Body of pancreas (tissue), 4 donors: ENCODE measurements at regions not wholly inside any gene's neighbourhood (a gene's known extent, or its start where the extent isn't known, plus 50 kb on each side); places are given as distances from the start of the nearest gene placed in this dataset.

Source experiments
- ATAC-seq: fragments of 150-250 bp; one replicate; pipeline ENCODE4 v1.9.1; 2016
- DNase-seq, 4 donors: peaks; one replicate each; pipeline ENCODE4 v3.0.0-alpha.2; 2019
- H3K27ac ChIP-seq, 4 donors: fragments of 200-600 bp; sonication (generic); 1 replicate in 3 of 4; 2 replicates in 1 of 4; pipeline versions ENCODE4 v1.5.1 to v1.6.1; 2016 to 2019; ENCODE audit warnings: mild to moderate bottlenecking in 1 of 4, mixed read lengths in 1 of 4, moderate library complexity in 1 of 4
- H3K27me3 ChIP-seq, 2 donors: fragments of 200-600 bp; sonication (generic); one replicate each; pipeline ENCODE4 v1.6.0; 2016; ENCODE audit warnings: mild to moderate bottlenecking in 1 of 2
- H3K36me3 ChIP-seq, 2 donors: fragments of 200-600 bp; sonication (generic); replicated peaks in 1 of 2; 2 replicates each; pipeline ENCODE4 v1.5.1; 2016; ENCODE audit warnings: low read depth in 2 of 2; ENCODE audit not compliant: insufficient read depth in 1 of 2
- H3K4me1 ChIP-seq: fragments of 200-600 bp; sonication (generic); one replicate; pipeline ENCODE4 v1.6.0; 2016
- H3K4me3 ChIP-seq, 2 donors: fragments of 200-600 bp; sonication (generic); 1 replicate in 1 of 2; 2 replicates in 1 of 2; pipeline ENCODE4 v1.5.1; 2016 to 2019
- H3K9me3 ChIP-seq, 3 donors: fragments of 200-600 bp; sonication (generic); 1 replicate in 2 of 3; 2 replicates in 1 of 3; pipeline ENCODE4 v1.5.1; 2016
- POLR2A ChIP-seq, 3 donors: fragments of 450-650 bp; IDR thresholded peaks; one replicate each; pipeline ENCODE4 v1.6.1; 2016; ENCODE audit warnings: antibody characterized with exemption in 3 of 3, mild to moderate bottlenecking in 2 of 3
- WGBS, 2 donors: methylation state at CpG; one replicate each; pipeline ENCODE4 v1.1.5; 2017; 5-methylcytosine and 5-hydroxymethylcytosine counted together
- intact Hi-C: fragments of 100-400 bp; cut with DNase I; formaldehyde crosslinking; loops from one replicate; pipeline ENCODE4 v1.15.1; 2023
- TF ChIP-seq, protein P1 (sequence below), 7 experiments: fragments of 450-650 bp in 4 of 7; fragments of 200-600 bp in 3 of 7; sonication (generic) in 3 of 7; IDR thresholded peaks; one replicate each; pipeline ENCODE4 v1.5.1; 2016 to 2019; ENCODE audit warnings: antibody characterized with exemption in 7 of 7

DNA sequence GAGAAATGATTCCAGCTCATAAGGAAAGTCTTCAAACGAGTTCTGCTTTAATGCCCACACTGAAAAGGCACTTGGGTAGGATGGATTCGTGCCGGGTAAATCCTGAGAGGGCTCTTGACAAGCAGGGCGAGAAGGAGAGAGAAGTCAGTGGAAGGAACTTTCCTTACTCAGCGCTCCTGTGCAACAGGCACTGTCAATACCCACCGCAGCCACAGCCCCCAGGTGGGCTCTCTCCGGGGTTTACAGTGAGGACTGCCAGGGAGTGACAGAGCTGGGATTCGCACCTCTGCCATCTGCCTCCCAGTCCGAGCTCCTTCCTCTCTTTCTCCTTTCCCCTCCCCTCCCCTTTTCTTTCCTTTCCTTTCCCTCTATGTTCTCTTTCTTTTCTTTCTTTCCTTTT is 118.7 kb downstream of the BEGAIN start:
- Histone ChIP-seq H3K4me3 (no peak overlapping the region), H3K27me3 (no peaks in the 10 kb centered on the region), H3K9me3 (no peaks in the 10 kb centered on the region), H3K27ac (no peak overlapping the region), H3K36me3 (no peaks in the 10 kb centered on the region), H3K4me1 (peaks cover 21% of the 10 kb centered on the region)
- no peak for ATAC-seq
- DNase-seq = no peak
- intact Hi-C loops = no loop called here
- no peak for TF ChIP-seq POLR2A (IDR thresholded peaks at IDR 0.05)
- TF ChIP-seq, protein P1, sequence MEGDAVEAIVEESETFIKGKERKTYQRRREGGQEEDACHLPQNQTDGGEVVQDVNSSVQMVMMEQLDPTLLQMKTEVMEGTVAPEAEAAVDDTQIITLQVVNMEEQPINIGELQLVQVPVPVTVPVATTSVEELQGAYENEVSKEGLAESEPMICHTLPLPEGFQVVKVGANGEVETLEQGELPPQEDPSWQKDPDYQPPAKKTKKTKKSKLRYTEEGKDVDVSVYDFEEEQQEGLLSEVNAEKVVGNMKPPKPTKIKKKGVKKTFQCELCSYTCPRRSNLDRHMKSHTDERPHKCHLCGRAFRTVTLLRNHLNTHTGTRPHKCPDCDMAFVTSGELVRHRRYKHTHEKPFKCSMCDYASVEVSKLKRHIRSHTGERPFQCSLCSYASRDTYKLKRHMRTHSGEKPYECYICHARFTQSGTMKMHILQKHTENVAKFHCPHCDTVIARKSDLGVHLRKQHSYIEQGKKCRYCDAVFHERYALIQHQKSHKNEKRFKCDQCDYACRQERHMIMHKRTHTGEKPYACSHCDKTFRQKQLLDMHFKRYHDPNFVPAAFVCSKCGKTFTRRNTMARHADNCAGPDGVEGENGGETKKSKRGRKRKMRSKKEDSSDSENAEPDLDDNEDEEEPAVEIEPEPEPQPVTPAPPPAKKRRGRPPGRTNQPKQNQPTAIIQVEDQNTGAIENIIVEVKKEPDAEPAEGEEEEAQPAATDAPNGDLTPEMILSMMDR (IDR thresholded peaks at IDR 0.05) = no peak
- WGBS, 2 donors = 77 to 78% methylated on average over 9 of the region's 9 CpGs

DNA sequence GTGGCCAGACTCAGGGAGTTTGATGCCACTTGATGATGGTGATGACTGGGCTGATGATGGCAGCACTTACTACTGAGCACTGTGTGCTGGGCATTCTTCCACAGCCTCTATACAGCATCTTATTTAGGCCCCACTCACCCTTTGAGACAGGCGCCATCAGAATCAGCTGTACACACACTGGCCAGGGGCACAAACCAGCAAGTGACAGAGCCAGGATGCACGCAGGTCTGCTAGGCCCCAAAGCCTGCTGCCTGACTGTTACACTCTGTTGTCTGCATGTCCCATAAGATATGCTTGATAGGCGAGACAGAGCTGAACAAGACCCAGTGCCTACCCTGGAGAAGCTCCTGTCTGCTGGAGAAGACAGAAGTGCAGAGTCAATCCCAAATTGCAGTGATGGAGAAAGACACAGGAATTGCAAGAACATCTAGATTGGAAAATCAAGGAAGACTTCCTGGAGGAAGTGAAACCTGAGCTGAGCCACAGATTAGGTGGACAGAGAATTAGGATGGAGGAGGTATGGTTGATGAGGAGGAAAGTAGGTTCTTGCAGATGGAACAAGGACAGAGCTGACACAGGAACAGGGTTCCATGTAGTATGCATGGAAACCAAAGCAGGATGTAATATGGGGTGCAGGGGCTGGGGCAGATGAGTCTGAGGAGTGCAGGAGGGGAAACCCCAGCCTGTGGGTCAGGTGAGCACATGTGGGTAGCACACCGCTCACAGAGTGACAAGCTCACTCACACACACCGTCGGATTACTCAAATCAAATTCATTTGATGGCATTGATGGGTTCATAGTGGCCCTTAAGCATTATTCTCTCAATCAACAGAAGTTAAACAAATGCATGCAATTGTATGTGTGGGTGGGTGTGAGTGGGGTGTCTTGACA is 117.3 kb downstream of the BEGAIN start:
- intact Hi-C loops = no loop called here
- DNase-seq (no peak), ATAC-seq (no peak)
- 96 to 98% methylated on average over 6 of the region's 6 CpGs for WGBS, 2 donors
- Histone ChIP-seq H3K36me3 (no peaks in the 10 kb centered on the region), H3K27ac (no peak overlapping the region), H3K27me3 (no peaks in the 10 kb centered on the region), H3K9me3 (no peaks in the 10 kb centered on the region), H3K4me3 (no peak overlapping the region), H3K4me1 (peaks cover 21% of the 10 kb centered on the region)
- TF ChIP-seq POLR2A (IDR thresholded peaks at IDR 0.05) = no peak
- TF ChIP-seq, protein P1 (IDR thresholded peaks at IDR 0.05) = no peak

DNA sequence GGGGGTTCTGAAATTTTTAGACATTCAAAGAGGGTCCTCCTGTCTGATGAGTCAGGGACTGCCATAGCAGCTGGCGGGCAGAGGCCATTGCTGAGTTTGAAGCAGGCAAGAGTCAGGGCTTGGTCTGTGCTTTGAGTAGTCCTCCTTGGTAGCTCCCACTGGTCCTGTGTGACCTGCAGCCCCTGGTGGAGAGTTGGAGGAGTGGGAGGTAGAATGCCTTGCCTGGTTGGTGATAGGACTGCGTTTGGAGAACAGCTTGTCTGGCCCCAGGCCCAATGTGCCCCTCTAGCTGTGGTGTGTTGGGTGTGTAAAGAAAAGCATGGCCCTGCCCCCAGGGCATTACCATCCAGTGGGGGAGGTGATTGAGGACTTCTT is 116.7 kb downstream of the BEGAIN start:
- peaks cover 21% of the 10 kb centered on the region for H3K4me1 ChIP-seq
- ATAC-seq (no peak), DNase-seq (no peak)
- no peaks in the 10 kb centered on the region for H3K9me3 ChIP-seq
- no peaks in the 10 kb centered on the region for H3K27me3 ChIP-seq
- H3K36me3 ChIP-seq = no peaks in the 10 kb centered on the region
- no peak overlapping the region for H3K27ac ChIP-seq
- intact Hi-C loops = no loop called here
- no peak for TF ChIP-seq POLR2A (IDR thresholded peaks at IDR 0.05)
- no peak overlapping the region for H3K4me3 ChIP-seq
- WGBS, 2 donors = 94 to 100% methylated on average over 2 of the region's 2 CpGs

DNA sequence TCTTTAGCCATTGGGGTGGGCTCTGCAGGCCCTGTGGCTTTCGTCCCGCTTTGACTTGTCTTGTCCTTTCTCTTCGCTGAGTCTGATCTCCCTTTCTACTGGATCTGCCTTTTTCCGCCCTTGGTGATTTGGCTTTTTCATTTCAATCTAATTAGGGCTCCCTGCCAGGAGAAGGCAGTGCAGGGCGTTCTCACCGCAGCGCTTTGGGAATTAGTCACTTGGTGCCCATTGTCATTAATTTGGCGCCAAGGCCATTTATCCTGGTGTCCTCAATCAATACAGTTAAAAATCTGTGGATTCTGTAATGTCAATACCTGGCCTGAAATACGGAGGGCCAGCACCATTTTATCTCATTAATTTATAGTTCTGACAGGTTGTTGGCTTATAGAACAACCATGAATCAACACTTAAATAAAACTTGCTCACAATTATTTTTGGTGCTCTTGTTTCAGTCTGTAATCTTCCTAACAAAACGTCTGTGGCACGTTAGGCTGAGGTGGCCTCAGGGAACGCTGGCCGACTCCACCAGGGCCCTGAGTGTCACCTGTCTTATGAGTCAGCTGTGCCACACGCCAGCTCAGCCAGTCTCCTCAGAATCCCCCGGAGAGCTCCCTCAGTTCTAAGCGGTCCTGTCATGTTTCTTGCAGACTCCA is 115.7 kb downstream of the BEGAIN start:
- H3K4me3 ChIP-seq = no peak overlapping the region
- no peaks in the 10 kb centered on the region for H3K36me3 ChIP-seq
- DNase-seq = peak in 3 of 4 donors; percentile 27 to 66 (median 49)
- TF ChIP-seq, protein P1 (IDR thresholded peaks at IDR 0.05) = no peak
- no peak for TF ChIP-seq POLR2A (IDR thresholded peaks at IDR 0.05)
- peak; percentile 30 for ATAC-seq
- no peaks in the 10 kb centered on the region for H3K27me3 ChIP-seq
- intact Hi-C loops = no loop called here
- H3K27ac ChIP-seq = peak overlapping the region in 3 of 4 donors; percentile 12 to 56 (median 56)
- no peaks in the 10 kb centered on the region for H3K9me3 ChIP-seq
- WGBS, 2 donors = 47 to 52% methylated on average over 16 of the region's 16 CpGs
- H3K4me1 ChIP-seq = peaks cover 28% of the 10 kb centered on the region

DNA sequence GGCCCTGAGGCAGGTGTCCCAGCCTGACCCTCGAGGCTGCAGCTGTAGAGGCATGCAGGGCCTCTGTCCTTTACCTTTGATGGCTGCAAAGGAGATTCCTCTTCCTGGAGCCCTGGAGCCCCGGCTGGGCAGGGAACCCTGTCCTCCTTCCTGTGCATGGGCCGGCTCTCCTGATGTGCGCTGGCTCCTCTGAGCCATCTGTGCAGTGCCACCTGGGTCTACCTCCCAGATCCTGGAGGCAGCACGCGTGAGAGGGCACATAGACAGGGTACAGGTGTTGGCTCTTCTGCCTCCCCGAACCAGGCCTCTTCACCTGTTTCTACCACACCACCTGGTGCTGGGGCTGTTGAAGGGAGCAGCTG is 115.1 kb downstream of the BEGAIN start:
- H3K27me3 ChIP-seq = no peaks in the 10 kb centered on the region
- 74 to 80% methylated on average over 1 to 7 of the region's 7 CpGs for WGBS, 2 donors
- no peak for TF ChIP-seq POLR2A (IDR thresholded peaks at IDR 0.05)
- TF ChIP-seq, protein P1 (IDR thresholded peaks at IDR 0.05) = no peak

More for the DNA sequence above, 115.1 kb downstream of the BEGAIN start:
- DNase-seq (peak in 1 of 4 donors; percentile 13), ATAC-seq (no peak)
- Histone ChIP-seq H3K36me3 (no peaks in the 10 kb centered on the region), H3K9me3 (no peaks in the 10 kb centered on the region), H3K4me1 (peaks cover 33% of the 10 kb centered on the region), H3K27ac (peak overlapping the region in 3 of 4 donors; percentile 12 to 56 (median 56)), H3K4me3 (no peak overlapping the region)
- intact Hi-C loops = no loop called here
